NB4 (cell line): ENCODE measurements at regions not wholly inside any gene's neighbourhood (a gene's known extent, or its start where the extent isn't known, plus 50 kb on each side); places are given as distances from the start of the nearest gene placed in this dataset.

Source experiments
- MYC ChIP-seq: IDR thresholded peaks from 2 replicates; pipeline ENCODE4 v1.6.1; 2011; ENCODE audit warnings: low read depth, low read length
- POLR2A ChIP-seq: IDR thresholded peaks from 2 replicates; pipeline ENCODE4 v1.6.1; 2011; ENCODE audit warnings: mild to moderate bottlenecking; ENCODE audit not compliant: insufficient read length; ENCODE audit errors: extremely low read depth
- TF ChIP-seq, protein P1 (sequence below): IDR thresholded peaks from one replicate; pipeline ENCODE4 v1.5.1; 2012; ENCODE audit warnings: low read depth, low read length
- TF ChIP-seq, protein P2 (sequence below): IDR thresholded peaks from 2 replicates; pipeline ENCODE4 v1.6.1; 2011; ENCODE audit warnings: low read depth, low read length

DNA sequence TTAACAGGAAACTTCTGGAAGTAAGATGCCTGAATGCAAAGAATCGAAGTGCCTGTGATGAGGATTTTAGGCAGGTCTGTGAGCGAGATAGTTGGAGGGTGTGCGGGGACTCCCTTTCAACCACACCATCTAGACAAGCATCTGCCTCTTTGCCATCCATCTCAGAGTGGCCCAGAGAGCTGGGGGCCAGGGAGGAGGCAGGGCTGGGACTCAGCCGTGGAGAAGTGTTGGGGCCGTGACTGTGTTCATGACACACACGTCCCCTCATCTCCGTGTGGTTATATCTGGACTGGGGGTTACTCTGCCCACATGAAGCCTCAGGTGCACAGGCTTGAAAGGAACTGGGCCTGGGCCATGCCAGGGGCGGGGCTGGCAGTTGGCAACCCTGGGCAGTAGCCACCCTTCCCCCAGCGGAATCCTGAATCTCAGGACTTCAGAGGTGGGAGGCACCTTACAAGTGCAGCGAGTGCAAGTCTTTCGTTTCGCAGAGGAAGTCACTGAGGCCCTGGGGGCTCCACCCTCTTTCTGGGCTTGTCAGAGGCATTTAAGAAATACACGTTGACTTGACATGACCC, 112.5 kb downstream of the SLC4A3 start:
- TF ChIP-seq, protein P1, sequence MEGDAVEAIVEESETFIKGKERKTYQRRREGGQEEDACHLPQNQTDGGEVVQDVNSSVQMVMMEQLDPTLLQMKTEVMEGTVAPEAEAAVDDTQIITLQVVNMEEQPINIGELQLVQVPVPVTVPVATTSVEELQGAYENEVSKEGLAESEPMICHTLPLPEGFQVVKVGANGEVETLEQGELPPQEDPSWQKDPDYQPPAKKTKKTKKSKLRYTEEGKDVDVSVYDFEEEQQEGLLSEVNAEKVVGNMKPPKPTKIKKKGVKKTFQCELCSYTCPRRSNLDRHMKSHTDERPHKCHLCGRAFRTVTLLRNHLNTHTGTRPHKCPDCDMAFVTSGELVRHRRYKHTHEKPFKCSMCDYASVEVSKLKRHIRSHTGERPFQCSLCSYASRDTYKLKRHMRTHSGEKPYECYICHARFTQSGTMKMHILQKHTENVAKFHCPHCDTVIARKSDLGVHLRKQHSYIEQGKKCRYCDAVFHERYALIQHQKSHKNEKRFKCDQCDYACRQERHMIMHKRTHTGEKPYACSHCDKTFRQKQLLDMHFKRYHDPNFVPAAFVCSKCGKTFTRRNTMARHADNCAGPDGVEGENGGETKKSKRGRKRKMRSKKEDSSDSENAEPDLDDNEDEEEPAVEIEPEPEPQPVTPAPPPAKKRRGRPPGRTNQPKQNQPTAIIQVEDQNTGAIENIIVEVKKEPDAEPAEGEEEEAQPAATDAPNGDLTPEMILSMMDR: no peak
- TF ChIP-seq, protein P2, sequence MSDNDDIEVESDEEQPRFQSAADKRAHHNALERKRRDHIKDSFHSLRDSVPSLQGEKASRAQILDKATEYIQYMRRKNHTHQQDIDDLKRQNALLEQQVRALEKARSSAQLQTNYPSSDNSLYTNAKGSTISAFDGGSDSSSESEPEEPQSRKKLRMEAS: no peak
- TF ChIP-seq POLR2A (no peak), MYC (no peak)
